ENCODE measurements at regions not wholly inside any gene's neighbourhood (a gene's known extent, or its start where the extent isn't known, plus 50 kb on each side); places are given as distances from the start of the nearest gene placed in this dataset.

- DNase-seq, result no peak
Measured at GRCh38 chr20:11234181-11234580, 560.4 kb upstream of the JAG1 start.

DNA sequence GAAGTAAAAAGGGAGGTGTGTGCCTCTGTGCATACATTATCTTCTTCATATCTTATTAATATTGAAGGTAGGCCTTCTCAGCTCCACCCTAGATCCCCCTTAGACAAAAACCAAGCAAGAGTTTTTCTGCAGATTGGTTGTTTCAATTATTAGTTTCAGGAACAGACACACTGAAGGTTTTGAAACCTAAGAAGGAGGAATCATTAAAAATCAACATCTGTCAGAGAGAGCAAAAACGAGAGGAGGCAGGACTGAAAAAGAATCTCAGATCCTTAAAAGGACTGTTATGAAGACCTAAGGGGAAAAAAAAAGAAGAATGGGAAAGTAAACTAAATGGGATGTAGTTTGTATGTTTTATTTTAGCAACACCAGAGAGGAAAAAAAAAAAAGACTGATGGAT, 560.8 kb upstream of the JAG1 start:
- DNase-seq, result no peak

DNA sequence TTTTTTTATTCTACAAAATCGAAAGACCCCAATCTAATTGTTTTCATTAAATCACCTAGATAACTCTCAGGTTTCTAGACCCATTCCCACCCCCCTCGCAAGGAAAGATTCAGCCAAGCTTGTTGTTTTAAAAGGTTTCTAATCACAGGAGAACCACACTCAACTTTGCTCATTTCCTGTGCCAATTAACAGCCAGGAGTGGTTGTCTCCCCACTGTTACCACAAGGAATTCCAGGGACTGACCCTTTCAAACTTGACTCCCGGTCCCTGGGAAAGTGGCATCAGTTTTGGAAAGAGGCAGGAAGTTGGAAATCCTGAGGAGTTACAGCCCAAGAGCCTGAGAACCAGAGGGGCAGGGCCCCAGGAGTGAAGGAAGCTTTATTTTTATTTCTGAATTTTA, 561.3 kb upstream of the JAG1 start:
- DNase-seq, result no peak

DNA sequence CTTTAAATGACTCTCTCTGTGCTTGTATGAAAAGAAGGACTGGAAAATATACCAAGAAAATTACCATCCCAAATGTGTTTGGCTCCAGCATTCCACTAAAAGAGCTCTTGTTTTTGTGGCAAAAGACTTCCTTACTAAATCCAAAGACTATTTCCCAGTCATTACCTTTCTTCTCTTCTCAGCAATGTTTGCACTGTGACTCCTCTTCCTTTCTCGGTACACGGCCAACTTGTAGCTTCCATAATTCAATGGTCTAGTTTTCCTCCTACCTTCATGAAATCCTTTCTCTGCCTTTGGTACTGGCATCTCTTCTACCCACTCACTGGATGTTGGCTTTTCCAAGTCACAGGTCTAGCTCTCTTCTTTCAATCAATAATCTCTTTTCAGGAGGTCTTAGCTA, 568.5 kb upstream of the JAG1 start:
- no peak for DNase-seq

DNA sequence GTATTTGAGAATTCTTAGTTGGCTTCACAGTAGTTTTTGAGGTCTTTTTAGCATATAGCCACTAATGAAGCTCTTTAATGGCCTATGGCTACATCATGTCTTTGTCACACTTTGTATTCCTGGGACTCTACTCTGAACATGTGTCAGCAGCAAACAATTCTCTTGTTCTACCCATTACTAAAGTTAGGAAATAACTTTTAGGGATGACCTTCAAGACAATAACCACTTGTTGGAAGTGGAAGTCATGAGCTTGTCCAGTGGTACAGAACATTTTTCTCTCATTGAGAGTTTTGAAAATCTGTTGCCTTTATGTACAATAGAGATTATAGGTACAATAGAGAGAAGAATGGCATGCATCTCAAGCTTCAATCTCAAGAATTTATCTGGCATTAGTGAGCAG, 571.6 kb upstream of the JAG1 start:
- DNase-seq, result no peak

DNA sequence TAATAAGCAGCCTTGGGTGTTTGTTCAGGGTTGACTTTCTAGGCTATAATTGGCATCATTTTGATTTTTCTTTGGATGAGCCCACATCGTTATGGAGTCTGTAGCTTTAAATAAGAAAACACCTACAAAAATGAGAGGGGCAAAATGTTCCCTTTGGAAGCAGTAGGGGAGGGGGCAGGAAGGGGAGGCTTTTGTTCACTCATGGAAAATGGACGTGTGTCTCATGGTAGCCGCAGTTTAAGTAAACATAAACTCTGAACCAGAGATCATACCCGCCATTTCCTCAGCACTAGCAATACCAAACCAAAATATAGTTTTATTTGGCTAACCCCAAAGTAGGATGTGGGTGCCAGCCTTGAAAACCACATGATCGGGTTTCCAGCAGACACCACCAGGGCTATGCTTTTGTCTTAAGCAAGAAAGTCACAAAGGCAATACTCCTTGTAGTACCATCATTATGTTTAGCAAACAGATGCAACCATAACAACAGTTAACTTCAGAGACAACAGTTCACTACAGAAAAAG, 572.5 kb upstream of the JAG1 start:
- no peak for DNase-seq

- no peak for DNase-seq
Measured at GRCh38 chr20:11247046-11248010, 573.5 kb upstream of the JAG1 start.

GRCh38 chr20:11248011-11248409, 574.2 kb upstream of the JAG1 start:
- DNase-seq, result no peak

- peak in 18 of 58 donors; percentile 5 to 68 (median 26) for DNase-seq
Measured at GRCh38 chr20:11248687-11249638, 575.2 kb upstream of the JAG1 start.

- DNase-seq, result no peak
Measured at GRCh38 chr20:11249683-11250082, 575.9 kb upstream of the JAG1 start.

GRCh38 chr20:11252447-11252846, 578.6 kb upstream of the JAG1 start:
- no peak for DNase-seq

DNA sequence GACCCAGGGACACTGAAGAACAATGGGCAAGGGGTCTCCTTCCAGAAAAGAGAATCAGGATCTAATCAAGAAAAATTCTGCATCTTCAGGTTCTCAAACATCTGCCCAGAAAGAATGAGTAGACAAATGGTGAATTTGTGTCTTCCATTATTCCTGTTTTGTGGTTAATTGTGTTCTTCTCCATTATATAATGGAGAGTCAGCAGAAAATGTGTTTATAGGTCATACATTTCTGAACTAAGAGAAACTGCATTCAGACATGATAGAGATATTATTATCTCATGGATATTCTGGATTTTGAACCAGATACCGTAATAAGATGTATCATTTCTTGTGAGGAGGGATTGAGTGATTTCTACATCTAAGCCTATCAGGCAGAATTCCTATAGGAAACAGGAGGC, 581.7 kb upstream of the JAG1 start:
- DNase-seq, result no peak

GRCh38 chr20:11255860-11256259, 582.1 kb upstream of the JAG1 start:
- DNase-seq, result no peak

DNA sequence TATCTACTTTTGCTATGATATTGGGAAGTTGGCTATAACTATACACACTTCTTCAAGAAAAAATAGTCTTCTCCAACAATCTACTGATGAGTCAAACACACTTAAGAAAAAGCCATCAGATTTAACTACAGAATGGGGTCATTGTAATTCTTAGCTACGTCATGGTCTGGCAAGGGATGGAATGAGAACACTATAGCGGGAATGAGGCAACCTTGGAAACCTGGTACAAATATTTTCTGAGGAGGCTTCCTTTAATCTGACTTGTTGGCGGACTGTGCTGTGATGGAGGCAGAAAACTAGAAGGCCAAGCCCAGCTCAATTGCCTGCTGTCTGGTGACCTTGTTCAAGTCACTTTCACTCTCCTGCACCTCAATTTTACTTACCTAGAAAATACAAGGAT, 586.8 kb upstream of the JAG1 start:
- no peak for DNase-seq

DNA sequence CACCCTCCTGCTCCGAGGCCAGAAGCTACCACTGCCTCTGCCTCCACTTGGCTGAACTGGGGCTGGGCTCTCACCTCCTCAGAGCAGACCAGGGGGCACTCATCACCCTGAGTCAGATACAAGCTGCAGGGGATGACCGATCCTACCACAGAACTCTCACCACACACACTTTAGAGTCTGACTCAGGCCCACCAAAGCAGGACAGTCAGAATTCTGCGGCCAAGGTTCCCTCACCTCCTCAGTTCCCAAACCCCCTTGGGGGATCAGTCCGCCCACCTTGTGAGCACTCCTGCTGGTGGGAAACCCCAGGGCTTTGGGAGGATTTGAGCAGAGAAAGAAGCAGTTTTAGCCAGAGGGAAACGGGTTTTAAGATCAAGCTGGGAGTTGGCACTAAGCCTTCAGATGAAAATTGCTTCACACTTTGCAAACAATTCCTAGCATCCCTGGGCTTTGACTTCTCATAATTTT, 587.8 kb upstream of the JAG1 start:
- DNase-seq, result no peak

DNA sequence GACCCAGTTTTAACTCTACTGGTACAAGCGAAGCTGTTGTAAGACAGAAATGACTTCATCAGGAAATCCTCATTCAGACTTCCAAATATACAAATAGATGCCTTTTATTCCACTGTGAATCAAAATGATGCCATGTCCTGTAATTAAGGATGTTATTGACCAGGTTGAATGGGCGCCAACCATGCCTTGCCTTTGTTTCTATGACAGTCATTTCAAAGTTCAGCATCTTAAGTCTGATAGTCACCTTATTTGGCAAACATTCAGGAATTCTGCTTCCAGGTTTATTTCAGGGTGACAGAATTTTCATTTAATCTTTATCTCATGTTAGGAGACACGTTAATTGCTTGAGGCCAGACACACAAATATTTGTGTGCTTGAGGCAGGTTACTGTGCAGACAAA, 592.8 kb upstream of the JAG1 start:
- peak in 1 of 58 donors; percentile 5 for DNase-seq

DNA sequence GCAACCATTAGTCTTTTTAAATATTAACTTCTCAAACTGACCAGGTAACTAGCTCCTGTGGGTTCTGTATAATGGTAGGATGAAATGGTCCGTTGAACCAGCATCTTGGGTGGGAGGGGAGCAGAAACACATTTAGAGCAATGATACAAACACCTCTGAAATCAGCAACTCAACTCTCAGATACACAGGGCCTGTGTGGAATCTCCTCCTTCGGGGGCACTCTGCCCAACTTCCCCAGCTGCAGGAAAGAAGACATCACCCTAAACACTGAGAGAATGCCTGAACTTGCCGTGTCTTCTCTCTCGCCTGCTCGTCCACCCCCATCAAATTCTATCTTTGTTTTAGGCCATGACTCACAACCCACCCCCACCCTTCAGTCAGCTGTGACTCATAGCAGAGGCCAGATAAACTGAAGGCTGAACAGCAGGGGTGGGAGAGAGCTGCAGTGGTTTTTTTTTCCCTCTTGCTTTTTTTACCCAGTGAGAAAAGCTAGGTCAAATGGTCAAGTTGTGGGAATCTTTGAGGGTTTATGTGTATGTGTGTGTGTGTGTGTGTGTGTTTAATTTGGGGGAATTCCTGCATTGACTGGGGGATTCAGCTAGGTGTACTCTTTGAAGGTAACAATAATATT, 593.4 kb upstream of the JAG1 start:
- DNase-seq, result peak in 44 of 58 donors; percentile 4 to 72 (median 36)

GRCh38 chr20:11267762-11268335, 594.0 kb upstream of the JAG1 start:
- DNase-seq, result peak in 1 of 58 donors; percentile 11

DNA sequence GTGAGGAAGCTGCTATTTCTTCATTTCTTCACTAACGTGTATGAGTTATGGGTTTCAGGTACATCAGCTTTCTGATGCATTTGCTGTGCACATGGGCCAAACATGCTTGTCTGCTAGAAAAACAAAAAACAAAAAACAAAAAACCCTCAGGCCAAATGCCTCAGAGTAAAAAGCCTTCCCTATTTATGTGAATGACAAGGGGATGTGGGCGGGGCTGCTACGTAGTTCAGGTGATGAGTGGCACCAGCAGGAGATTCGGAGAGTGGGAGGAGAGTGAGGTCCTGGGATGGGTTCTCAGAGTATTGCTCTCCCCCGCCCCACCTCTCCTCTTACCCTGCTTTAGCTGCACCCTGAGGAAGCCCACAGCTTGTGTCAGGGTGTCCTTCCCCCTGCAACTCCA, 596.8 kb upstream of the JAG1 start:
- no peak for DNase-seq

GRCh38 chr20:11271319-11271718, 597.5 kb upstream of the JAG1 start:
- no peak for DNase-seq
